IPS-NIHi7 (cell line): ENCODE measurements at regions not wholly inside any gene's neighbourhood (a gene's known extent, or its start where the extent isn't known, plus 50 kb on each side); places are given as distances from the start of the nearest gene placed in this dataset.

Experiments
- DNase-seq: peaks from one replicate; pipeline ENCODE4 v3.0.0; 2012; ENCODE audit warnings: mixed read lengths; ENCODE audit errors: extremely low spot score

DNA sequence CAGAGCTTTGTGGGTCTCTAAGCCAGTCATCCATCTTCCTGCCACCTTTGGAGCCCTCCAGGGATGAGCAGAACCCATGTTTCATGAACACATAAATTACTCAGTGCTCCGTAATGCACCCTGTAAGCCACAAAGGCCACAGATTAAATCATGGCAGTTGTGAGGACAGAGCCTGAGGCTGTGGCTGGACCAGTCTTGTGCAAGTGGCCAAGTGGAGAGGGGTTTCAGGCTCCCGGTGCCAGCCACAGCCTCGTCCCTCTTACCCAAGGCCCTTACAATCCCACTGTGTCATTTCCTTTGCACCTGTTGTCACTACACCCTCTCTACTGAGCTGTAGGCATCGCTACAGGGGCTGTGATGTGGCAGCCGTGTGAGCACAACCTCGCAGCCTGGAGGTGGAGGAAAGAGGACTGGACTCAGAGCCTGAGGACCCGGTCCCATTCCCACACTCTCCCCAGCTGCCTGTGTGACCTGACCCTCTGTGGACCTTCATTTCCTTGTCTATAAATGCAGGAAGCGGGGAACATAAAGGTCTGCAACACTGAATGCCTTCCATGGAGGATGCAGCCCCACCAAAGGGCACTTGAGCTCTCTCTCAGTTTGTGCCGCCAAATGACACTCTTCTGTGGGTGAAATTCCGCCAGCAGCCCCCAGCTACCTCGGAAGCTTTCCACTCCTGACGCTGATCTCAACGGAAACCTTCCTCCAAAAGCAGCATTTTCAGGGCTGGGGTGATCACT is 792.0 kb downstream of the UQCRFS1 start:
- DNase-seq = no peak

DNA sequence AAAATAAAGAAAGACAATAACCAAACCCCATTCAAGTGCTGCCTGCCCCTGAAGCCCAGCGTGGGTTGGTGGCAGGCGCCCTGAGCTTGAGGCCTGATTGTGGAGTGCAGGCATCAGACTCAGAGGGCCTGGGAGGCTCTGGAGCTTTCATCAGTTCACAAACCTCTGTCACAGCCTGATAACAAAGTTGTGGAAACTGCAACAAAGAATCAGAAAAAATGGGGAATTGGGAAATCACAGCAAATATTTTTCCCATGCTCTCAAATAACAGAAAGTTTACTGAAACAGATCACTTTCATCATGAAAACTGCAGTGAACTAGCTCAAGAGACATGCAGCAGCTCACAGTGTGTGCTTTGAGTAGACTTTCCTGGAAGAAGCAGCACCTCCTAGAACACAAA is 793.6 kb downstream of the UQCRFS1 start:
- DNase-seq = no peak

DNA sequence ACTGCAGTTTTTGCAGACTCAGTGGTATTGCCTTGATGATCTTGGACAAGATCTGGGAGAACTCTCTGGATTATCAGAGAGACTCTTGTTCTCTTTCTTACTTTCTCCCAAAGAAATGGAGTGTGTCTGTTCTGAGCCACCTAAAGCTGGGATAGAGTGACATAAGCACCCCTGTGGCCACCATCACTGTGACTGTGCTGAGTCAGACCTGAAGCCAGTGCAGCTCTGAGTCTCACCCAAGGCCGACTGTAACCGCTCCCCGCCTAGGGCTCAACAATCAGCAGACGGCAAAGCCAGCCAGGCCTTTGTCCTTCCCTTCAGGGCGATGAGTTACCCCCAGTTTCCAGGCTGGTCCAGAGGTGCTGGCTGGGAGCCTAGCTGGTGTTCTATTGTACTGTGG is 795.6 kb downstream of the UQCRFS1 start:
- DNase-seq = no peak

DNA sequence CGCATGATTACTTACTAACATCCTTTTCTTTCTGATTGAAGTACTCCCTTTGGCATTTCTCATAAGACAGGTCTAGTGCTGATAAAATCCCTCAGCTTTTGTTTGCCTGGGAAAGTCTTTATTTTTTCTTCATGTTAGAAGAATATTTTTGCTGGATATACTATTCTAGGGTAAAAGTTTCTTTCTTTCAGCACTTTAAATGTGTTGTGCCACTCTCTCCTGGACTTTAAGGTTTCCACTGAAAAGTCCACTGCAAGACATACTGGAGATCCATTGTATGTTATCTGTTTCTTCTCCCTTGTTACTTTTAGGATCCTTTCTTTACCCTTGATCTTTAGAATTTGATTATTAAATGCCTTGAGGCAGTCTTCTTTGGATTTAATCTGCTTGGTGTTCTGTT is 796.7 kb downstream of the UQCRFS1 start:
- DNase-seq = no peak

DNA sequence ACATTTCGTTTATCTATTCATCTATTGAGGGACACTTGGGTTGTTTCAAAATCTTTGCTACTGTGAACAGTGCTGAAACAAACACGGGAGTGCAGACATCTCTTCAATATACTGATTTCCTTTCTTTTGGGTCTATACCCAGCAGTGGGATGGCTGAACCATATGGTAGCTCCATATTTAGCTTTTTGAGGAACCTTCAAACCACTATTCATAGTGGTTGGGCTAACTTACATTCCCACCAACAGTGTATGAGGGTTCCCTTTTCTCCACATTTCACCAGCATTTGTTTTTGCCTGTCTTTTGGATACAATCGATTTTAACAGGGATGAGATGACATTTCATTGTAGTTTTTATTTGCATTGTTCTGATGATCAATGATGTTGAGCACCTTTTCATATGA is 798.2 kb downstream of the UQCRFS1 start:
- DNase-seq = no peak

DNA sequence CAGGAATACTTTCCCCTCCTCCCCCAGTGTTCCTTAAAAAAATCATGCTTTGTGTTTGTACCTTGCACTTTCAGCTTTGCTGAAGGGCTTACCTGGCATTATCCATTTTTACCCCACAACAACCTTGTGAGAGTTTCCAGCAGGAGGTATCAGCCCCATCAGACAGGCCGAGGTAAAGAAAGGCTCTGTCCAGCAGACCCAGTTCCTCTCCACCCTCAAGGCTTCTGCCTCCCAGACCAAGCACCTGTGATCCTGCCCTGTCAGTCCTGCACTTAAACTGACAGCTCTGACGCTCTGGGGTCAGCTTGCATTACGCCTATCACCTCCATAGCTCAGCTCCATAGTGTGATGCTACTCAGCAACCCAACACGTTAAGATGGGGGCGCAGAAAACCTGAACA is 803.1 kb downstream of the UQCRFS1 start:
- DNase-seq = no peak

DNA sequence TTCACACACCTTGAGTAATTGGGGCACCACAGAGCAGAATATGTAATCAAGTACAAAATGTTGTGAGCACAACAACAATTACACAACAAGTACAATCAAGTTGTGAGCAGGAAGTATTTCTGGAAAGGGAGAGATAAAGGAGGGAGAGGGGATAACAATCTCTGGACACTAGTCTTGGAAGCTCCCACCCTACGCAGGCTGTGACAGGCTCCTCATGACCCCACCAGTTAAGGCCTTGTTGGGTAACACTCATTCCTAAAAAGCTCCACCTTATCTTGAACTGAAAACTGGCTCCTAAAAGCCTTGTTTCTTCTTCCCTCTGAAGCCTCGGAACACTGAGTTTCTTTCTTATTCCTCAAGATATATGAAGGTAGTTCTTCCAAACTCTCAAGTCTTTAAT is 806.0 kb downstream of the UQCRFS1 start:
- no peak for DNase-seq

DNA sequence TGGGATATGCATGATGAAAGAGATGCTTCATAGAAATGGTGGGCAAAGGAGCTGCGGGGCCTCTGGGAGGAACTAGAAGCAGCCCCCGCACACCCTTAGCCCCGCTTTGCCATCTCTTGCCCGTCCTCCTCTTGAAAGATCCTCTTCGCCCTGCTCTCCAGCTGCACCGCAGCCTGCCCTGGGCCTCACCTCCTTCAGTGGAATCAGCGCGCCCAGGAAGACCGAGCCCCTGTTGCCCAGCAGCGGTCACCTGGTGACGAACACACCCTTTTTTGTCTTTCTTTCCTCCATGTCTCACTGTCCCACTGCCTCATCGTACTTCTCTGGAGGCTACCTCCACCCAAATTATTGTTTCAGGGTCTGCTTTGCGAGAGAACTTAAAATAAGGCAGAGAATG is 807.6 kb downstream of the UQCRFS1 start:
- DNase-seq = no peak

DNA sequence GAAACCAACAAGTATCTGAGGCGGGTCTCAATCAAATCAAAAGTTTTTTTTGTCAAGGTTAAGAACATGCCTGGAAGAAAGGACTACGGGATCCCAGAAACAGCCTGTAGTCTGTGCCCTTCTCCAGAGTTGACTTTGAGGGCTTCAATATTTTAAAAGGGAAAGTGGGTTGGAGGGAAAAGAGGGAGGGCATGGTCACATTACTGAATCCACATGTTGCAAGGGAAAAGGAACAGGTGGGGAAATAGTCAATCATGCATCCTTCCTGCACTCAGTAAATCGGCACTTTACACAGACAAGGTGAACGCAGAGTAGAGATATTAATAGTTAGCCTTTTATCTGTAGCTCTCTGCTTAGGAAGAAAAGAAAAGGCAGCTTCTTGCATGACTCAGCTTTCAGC is 808.5 kb downstream of the UQCRFS1 start:
- DNase-seq = no peak

DNA sequence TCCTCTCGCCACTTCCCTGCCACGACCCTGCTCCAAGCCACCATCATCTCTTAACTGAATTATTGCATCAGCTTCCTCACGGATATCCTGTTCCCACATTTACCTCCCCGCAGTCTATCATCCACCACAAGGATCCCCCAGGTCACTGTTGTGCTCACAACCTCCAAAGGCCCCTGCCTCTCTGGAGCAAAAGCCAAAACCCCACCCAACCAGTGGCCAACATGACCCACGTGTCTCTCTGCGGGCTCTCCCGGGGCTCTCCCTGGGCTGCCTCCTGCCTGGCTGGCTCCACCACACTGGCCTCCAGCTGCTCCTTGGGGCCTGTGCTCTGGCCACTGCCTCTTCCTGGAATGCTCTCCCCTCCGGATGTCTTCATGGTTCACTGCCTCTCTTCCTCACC is 809.3 kb downstream of the UQCRFS1 start:
- no peak for DNase-seq

DNA sequence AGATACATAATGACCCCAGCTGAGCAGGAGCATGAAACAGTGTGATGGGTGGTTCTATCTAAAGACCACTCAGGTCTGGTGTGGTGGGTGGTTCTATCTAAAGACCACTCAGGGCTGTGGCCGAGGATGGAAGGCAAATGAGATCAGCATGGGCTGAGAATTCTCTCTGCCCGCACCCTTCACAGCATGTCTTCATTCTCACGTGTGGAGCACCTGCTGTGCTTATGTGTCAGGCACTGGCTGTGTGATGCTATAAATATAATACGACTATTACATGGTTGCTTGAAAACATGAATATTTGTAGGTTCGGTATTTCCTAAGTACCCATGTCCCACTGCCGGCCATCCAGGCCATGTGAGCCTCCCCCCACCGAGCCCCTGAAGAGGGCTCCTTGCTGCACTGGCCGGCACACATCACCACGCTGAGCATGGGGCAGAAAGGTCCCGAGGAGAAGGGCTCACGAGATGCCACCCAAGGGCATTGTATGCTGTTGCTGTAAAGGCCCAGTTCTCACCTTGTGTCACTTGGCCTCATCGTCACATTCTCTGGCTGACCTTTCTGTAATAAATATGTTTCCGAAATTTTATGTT is 810.2 kb downstream of the UQCRFS1 start:
- DNase-seq = no peak

DNA sequence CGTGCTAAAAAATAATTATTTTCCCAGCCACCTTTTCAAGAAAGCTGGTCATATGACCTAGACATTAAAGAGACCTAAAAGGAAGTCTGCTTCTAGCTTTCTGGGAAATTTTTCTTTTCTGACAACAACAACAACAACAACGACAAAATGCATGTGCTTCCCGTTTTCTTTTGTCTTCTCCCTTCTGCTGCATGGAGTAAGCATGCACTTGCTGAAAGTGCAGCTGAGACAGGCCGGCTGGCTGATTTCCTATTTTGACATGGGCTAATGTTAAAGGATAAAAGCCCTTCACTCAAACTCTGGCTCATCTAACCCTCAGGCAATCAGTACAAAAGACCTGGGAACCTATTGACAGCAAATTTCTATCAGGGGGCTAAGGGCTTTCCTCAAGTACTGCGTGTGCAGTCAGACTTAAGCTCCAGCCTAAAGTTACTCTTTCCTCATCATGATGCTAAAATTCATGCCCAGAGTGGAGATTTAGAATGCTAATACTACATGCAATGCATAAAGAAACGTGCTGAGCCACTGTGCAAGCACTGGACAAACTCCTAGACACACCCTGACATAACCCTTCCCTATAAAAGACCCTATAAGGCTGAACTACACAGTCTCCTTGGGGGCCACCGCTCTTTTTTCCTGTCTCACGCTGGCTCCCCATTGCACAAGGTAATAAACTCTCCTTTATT is 811.1 kb downstream of the UQCRFS1 start:
- DNase-seq = no peak

DNA sequence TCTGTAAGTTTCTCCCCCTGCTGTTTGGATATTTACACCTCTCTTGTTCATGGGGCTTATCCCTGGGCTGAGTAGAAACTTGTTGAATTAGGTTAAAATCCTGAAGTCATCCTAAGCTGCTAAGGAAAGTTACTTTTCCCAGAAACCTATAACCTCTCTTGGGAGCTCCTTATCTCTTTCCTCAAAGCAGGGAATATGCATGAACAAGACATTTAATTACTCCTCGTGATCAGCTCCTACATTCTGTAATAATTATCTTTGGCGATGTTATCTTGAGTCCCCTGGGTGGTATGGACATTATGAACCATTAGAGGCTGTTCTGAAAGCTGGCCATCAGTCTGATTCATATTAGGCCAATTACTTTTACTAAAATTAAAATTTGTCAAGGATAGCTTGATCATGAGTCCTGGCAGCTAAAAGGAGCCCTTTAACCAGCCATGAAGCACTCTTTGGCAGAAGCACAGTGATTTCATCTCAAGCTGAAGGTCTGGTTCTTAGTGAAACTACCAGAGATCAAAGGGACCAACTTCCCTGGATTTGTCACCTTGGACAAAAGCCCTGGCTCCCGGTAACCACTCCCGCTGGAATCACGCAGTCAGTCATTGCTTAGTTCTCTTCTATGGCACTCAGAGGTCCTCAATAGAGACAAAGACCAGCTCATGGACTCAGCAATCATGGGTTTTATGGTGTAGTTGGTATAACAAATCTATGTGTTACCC is 811.8 kb downstream of the UQCRFS1 start:
- no peak for DNase-seq

DNA sequence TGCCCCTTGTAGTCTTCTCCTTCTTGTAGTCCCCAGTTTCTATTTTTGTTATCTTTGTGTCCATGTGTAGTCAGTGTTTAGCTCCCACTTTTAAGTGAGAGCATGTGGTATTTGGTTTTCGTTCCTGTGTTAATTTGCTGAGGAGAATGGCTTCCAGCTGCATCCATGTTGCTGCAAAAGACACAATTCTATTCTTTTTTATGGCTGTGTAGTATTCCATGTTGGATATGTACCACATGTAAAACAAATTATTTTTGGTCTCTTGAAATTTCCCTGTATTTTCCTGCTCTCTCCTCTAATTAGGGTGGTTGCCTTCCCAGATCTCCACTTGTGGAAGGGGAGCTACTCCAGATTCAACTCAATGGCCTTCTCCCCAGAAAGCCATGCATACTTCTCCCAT is 813.8 kb downstream of the UQCRFS1 start:
- no peak for DNase-seq

DNA sequence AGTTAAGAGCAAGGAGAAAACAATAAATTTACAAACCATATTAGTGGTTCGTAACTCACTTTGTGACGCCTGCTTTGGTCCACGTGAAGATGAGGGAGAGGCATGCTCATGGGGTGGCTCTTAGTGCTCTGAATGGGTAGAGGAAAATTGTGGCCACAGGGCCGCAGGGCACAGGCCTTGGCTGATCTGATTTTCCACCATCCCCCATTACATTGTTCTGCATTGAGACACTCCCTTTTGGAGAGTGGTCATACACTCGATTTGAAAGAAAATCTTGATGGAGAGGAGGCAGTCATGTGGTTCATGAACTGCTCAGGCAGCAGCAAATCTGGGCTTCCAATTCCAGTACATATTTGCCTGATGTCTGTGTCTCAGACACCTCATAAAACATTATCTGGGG is 815.2 kb downstream of the UQCRFS1 start:
- DNase-seq = no peak

DNA sequence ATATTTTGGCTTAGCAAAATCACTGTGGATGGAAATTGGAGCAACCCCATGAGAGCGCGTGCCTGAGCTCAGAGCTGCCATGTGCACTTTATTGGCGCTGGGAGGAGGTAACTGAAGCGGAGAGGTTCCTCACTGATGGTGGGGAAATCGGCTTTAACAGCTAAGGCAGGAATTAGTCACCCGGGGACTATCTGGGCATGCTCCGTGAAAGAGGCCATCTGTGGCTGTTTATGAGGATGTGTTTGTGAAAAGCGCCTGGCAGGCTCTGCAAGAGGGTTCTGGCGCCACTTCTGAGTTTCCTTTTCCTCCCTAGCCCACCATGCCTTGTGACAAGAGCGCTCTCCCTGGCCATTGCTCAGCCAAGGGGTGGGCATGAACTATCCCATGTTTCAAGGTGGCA is 815.6 kb downstream of the UQCRFS1 start:
- DNase-seq = no peak

DNA sequence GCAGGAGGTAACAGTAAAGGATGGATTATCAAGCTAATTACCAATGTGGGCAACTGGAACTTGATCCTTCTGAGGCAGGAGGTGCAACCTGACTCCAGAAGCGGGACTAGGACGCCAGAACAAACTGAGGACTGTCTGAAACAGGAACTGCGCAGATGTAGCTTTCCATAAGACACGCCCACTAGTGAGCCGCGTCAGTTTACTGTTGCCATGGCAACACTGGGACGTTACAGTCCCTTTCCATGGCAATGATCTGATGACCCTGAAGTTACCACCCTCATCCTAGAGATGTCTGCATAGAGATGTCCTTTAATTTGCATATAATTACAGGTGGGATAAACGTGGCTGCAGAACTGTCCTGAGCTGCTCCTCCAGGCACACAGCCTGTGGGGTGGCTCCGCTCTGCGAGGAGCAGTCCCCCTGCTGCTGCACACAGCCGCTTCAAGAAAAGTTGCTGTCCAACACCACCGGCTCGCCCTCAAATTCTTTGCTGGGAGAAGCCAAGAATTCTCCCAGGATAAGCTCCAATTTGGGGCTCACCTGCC is 816.6 kb downstream of the UQCRFS1 start:
- DNase-seq = no peak

DNA sequence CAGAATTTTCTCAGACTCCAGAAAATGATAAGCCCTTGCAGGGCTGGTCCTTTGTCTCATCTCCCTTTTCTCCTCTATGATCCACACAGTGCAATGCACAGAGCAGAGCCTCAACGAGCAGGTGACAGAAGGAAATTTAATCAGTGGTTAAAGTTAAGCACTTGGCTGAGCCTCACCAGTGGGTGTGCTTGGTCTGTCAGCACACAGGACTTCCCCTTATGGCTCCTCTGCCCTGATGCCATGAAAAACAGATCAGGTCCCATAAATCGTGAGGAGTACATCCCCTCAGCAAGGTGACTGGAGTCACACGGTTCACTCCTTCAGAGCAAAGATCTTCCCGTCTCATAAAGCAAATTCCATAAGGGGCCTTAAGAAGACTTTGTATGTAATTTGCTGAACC is 818.2 kb downstream of the UQCRFS1 start:
- no peak for DNase-seq

DNA sequence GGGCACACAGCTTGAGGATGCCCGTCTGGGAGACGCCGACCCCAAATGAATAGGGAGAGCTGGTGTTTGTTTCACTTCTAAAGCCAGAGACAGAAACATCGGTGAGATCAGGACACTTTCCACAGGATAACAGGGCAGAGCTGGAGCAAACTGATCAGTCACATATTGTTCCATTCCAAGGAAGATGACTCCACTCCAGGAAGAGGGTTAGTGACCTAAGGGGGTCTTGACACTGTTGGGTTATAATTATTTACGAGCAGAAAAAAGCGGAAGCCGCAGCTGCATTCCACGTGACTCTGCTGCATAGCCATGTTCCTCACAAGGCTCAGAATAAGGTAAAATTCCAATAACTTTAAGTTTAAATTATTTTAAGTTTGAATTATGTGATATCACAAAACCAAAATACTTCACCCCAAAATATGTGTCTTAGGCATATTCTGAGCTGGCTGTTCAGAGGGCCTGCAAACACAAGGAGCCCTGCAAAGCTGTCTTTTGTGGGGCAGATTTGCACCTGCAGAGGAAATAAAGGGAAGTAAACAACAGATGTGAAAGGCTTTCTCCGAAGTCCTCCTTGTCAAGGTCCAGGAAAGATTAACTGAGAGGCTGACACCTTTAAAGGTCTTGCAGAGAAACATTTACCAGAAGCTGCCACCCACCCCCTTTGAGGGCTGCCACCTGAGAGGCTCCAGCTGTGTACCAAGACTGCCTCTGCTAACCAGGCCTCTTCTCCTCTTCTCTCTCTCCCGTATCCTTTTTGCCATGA is 819.2 kb downstream of the UQCRFS1 start:
- peak; percentile 49 for DNase-seq

DNA sequence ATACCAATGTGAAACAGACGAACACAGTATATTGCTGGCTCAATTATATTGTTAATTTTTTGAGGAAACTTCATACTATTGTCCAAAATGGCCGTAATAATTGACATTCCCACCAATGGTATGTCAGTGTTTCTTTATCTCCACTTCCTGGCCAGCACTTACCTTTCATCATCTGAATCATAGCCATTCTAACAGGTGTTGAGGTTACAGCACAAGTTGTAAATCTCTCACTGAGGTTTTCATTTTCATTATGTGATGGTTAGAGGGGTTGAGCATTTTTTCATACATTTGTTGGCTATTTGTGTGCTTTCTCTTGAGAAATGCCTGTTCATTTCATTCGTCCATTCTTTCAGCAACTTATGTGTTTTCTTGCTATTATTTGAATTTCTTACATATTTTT is 824.0 kb downstream of the UQCRFS1 start:
- no peak for DNase-seq

DNA sequence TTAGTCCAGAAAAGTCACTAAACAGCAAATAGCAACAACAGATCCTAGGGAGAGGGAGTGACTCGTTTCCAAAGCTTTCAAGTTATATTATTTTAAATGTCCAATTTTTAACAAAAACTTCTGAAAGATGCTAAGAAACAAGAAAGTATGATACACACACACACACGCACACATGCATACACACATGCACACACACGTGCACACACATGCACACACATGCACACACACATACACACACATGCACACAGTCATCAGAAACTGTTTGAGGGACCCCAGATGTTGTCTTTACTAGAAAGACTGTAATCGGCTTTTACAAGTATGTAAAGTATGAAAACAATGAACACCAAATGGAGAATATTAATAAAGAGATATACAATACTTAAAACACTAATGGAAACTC is 825.4 kb downstream of the UQCRFS1 start:
- DNase-seq = no peak

DNA sequence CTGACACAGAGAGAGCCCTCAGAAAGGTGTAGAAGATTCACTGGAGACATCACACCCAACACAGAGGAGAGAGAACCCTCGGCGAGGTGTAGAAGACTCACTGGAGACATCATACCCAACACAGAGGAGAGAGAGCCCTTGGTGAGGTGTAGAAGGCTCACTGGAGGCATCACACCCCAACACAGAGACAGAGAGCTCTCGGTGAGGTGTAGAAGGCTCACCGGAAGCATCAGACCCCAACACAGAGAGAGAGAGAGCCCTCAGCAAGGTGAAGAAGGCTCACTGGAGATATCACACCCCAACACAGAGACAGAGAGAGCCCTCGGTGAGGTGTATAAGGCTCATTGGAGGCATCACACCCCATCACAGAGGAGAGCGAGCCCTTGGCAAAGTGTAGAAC is 826.5 kb downstream of the UQCRFS1 start:
- no peak for DNase-seq
